Middle frontal gyrus (tissue), 1 donor: ENCODE measurements at regions not wholly inside any gene's neighbourhood (a gene's known extent, or its start where the extent isn't known, plus 50 kb on each side); places are given as distances from the start of the nearest gene placed in this dataset.
"Not testable (repeated sequence)": the region's sequence is repeated elsewhere in the genome, so short reads cannot be mapped to it uniquely, and the experiment has no call there.

Source experiments
- DNase-seq: peaks from one replicate; pipeline ENCODE4 v3.0.0-alpha.2; 2015; ENCODE audit warnings: low spot score; ENCODE audit errors: extremely low spot score

DNA sequence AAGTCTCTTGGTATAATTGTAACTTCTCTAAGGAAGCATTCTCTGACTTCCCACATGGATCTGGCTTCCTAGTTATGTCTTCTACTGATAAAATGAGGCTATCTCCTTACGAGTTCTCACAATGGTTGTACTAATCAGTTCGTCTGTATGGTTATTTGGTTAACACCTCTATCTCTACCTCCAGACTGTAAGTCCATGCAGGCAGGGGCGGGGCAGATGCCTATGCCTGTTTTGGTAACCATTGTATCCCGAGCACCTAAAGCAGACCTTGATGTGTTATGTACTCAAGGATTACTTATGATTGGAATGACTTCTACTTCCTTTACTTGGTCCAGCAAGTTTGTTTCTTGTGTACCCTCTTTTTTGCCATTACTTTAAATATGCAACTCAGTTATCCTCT lies 125.0 kb upstream of the PITX1 start:
- no peak for DNase-seq

DNA sequence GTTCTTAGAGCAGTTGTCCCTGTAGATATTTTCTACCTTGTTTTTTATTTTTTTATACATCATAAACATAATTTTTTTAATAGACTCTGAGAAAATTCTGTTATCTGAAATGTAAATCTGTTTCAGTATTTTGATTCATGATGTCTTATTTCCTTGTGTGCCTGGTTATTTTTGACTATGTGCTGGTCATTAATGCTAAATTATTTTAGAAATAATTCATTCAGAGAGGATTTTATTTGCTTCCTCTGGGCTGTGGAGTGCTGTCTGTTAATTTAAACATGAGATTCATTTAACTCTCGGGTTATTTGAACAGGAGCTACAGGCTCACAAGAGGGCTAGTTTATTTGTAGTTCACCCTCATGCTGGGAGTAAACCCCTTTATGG lies 124.3 kb upstream of the PITX1 start:
- DNase-seq, result no peak

DNA sequence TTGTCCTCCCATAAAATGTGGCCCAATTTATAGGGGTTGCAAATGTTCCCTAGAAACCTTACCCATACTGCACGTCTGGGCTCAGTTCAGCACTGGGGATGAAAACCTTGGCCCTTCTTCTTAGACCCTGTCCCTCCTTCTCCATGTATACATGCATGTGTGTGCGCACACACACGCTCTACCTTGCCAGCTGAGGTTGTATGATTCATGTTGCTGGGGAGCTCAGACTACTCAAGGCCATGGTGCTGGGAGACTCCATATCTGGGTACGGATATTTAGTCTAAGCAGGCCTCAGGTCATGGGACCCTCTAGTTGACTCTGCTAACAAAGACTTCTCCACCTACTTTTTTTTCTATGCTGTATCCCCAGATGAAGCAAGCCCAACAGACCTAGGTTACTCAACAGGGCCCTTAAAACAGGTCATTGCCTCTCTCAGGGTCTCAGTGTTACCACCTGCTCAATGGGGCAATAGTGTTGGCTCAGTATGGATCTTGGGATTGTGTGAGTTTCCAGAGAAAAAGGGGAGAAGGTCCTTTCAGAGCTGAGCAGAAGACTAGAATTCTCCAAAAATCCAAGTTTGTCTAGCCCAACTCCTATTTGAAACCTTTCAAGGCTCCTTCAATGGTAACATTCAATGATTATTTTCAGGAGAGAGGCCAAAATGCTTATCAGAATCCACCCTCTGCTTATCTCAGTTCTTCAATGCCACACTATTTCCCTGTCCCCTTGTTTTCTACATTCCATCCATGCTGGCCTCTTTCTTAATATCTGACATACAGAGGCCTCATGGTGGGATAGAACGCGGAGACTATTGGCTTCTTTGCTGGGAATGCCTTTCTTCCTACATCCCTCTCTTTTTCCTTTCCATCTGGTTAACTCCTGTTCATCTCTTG lies 123.6 kb upstream of the PITX1 start:
- DNase-seq, result no peak

DNA sequence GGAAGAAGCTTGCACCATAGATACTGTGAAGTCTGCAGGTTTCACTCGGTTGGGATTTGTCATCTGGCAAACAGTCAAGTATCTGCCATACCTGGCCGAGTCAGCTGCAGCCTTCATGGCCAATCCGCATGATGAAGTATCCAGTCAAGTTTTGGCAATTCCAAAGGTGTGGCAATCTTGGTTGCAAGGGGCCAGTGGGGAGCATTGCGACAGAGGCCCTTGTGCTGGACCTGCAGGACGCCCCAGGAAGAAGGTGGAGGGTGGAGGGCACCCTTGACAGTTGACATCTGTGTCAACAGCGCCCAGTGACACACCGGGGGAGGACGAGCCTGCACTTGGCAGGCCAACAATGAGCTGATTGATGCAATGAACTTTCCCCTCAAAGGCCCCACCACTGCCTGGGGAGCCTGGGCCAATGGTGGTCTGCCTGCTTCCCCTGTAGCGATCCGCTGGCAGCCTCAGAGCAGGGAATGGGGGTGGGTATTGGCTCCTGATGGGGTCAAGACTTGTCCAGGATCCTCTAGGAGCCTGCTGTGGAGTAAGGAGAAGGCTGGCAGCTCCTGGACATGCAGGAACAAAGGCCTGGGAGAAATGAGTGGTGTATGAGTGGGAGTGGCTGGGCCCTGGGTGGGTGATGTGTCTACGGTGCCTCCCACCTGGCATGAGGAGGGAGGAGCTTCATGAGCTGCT lies 122.8 kb upstream of the PITX1 start:
- no peak for DNase-seq

- DNase-seq, result no peak
These were observed 122.3 kb upstream of the PITX1 start for GRCh38 chr5:135156337-135156714.

DNA sequence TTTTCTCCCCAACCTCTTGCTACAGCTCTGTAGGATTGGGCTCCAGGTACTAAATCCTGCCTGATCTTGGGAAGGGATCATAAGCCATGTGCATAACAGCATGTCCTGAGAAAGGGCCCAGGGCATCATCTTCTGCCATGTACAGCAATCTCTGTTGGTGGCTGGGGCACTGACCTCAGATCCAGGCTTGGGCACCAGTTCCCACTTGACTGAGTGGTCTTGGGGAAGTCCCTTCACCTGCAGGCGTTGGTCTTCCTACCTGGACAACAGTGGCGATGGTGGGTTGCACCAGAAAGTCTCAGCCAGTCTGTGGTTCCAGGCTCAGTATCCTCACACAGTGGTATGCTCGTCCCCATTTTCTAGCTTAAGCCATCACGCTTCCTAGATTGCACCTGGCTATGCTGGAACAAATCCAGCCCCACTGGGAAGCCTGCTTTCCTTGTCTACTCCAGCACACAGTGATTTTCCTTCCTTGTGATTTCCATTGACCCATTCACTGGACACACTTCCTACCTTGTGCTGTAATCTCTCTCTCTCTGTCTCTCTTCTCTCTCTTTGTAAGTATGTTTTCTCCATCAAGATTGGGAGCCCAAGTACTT lies 121.7 kb upstream of the PITX1 start:
- DNase-seq, result no peak

DNA sequence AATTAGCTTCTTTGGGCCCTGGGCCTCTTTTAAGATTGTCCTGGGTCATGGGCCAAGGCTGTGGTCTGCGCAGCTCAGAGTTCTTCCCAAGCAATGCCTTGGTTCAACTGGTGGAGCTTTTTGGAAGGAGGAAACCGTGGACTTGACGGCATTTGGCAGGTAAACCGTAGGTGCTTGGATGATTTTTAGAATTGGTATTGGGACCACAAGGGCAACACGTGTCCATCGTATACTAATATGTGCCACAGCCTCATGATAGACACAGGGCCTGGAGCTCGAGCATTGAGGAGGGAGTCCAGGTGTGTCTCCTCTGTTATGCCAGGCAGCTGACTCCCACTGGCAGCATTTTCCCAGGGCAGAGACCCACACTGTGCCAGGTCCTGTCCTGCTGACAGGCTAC lies 120.9 kb upstream of the PITX1 start:
- DNase-seq, result no peak

GRCh38 chr5:135154197-135154596 lies 120.2 kb upstream of the PITX1 start:
- no peak for DNase-seq

GRCh38 chr5:135153661-135154060 lies 119.6 kb upstream of the PITX1 start:
- no peak for DNase-seq

GRCh38 chr5:135153259-135153658 lies 119.2 kb upstream of the PITX1 start:
- no peak for DNase-seq

GRCh38 chr5:135151660-135152059 lies 117.6 kb upstream of the PITX1 start:
- not testable (repeated sequence) for DNase-seq

DNA sequence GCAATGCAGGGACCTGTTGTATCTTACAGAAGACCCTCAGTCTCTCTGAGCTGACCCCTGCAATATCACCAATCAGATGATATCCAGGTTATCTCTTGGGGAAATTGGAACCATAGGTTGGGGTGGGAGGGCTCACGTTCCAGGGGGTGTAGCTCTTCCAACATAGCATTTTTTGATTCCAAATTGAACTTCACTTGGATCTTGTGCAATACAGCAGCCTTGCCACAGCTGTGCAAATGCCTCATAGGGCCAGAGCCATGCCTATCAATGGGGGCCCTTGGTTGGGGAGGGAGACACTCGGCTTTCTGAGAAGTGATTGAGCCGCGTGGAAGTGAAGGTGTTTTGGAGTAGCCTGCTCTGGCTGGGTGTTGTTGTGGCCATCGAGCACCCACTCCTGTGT lies 117.2 kb upstream of the PITX1 start:
- no peak for DNase-seq

GRCh38 chr5:135150767-135151166 lies 116.7 kb upstream of the PITX1 start:
- no peak for DNase-seq

DNA sequence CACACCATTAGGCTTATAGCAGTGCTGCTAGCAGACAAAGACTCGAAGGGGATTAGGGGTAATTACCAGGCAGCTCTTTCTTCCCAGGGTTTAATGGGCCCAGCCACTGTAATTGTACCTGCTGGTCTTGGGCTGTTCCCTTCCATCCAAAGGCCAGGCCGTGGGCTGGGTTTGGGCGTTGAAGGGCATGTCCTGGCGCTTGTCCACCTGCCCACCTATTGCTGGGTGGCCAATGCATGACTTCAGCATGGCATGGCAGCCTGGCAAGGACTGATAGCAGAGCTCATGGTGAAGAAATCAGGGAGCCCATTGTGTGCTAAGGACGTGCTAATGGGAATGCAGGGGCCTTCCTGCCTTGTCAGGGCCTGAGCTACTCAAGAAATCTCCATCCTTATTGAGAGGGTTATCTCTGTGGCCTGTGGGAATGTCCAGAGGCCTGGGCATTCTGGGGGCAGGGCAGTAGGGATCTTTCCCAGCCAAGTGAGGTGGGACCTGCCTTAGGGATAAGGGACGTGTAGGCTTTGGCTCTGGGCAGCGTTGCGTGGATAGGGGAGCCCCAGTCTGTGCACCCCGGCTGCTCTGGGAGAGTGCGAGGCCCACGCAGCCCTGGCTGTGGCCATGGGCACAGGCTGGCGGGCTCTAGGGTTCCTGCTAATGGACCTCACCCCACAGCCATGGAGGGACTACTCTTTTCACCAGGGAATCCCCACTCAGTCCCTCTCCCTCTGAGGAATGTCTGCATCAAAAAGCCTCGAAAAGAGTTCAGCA lies 116.1 kb upstream of the PITX1 start:
- DNase-seq, result no peak

DNA sequence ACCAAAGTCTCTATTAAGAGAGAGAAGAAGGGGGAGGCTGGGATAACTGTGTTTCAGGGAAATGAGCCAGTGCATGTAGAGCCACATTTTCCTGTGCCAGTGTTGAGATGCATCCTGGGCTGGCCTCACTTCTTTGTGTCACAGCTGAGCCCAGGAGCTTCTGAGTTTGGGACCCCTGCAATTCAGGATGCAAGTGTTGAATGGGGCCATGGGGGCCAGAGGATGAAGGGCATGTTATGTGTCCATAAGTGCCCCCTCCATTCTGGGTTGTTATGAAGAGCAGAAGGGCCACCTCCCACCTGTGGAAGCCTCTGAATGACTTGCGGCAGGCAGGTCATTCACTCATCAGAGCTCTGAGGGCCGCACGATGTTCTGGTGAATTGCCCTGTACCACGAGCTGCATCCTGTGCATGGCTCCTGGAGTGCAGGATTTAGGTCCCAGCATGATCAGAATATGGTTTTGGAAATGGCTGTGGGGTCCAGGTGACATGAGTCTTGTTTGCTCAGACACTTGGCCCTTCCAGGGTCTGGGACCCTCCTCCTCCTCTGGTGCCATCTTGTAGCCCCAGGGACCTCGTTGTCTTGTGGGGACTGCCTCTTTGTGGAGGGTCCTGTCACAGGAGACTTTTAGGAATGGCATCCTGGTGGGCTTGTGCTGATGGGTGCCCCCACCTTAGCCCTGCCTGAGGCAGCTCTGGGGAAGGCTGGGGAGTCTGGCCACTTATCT lies 115.4 kb upstream of the PITX1 start:
- DNase-seq, result no peak

- no peak for DNase-seq
These were observed 113.5 kb upstream of the PITX1 start for GRCh38 chr5:135147294-135148090.

DNA sequence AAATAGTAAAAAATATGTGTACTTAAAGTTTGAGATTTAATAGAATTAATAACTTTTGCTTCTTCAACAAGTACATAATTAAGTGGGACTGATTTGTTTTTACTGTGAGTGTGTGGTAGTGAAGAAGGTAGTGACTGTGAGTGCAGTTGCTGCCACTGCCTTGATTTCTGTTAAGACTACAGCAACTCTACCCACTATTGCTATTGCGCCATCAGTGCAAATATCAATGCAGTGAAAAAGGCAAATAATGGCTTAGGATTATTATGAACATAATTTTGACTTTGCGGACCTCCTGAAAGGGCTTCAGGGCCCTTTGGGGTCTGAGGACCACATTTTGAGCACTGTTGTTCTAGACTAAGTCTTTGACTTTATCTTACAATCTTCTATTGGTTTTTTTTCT lies 112.0 kb upstream of the PITX1 start:
- DNase-seq, result no peak

DNA sequence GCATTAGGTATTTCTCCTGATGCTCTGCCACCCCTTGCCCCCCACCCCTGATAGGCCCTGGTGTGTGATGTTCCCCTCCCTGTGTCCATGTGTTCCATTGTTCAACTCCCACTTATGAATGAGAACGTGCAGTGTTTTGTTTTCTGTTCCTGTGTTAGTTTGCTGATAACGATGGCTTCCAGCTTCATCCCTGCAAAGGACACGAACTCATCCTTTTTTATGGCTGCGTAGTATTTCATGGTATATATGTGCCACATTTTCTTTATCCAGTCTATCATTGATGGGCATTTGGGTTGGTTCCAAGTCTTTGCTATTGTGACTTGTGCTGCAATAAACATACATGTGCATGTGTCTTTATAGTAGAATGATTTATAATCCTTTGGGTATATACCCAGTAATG lies 109.7 kb upstream of the PITX1 start:
- DNase-seq, result not testable (repeated sequence)

DNA sequence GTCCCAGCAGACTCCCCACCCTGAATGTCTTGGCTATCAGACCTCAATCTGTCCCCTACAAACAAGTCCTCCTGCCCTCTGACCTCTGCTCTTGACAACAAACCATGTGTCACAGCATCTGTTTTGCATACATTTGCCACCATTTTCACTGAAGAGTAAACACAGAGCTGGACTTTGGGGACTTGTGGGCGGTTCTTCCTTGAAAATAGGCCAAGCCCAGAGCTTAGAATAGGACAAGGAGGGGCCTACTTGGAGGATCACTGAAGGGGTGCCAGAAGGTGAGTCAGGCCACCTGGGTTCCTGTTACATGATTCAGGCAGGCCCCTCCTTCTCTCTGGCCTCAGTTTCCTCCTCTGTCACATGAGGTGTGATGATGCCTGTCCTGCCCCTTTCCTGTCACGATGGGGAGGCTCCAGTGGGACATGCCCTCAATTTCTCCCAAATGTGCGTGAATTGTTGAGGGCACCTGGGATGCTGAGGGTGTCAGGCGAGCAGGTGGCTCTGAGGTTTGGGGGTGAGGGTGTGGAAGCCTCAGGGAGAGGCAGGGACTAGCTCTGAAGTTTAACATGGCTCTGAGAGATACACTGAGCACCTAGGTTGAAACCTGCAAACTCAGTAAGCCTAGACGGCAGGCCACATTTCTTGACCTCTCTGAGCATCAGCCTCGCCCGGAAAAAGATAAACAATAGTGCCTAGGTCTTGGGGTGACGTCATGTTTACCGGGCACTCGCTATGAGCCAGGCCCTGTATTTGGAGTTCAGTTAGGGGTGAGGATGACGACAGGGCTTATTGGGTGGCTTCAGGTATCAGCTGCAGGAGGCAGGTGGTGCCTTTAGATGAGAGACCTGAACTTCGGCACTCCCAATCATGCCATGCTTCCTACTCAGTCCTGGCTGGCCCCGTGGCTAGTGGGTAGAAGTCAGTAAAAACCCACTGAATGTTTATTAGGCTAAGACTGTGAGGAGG lies 107.6 kb upstream of the PITX1 start:
- DNase-seq, result no peak
